SK-N-SH (cell line): ENCODE measurements at regions not wholly inside any gene's neighbourhood (a gene's known extent, or its start where the extent isn't known, plus 50 kb on each side); places are given as distances from the start of the nearest gene placed in this dataset.

Experiments used
- CTCF ChIA-PET: fragments of 300-600, 350-600 bp; formaldehyde crosslinking; extraction: SDS; loops from one replicate; lab custom pipeline; 2021; lab: Yijun Ruan, JAX
- POLR2A ChIA-PET: fragments of 350-600 bp; sonication (Branson Sonifier 250); formaldehyde crosslinking; extraction: SDS; loops from one replicate; lab custom pipeline; 2020; ENCODE audit warnings: antibody characterized with exemption, inconsistent platforms; lab: Yijun Ruan, JAX
- DNase-seq: peaks from one replicate; pipeline ENCODE4 v3.0.0; 2012
- H2AFZ ChIP-seq: fragments of 200-600 bp; sonication (generic); 2 replicates; pipeline ENCODE4 v1.8.1; 2016; ENCODE audit warnings: antibody characterized with exemption, mild to moderate bottlenecking, low read depth
- H3F3A ChIP-seq: fragments of 200-600 bp; sonication (generic); replicated peaks from 2 replicates; pipeline ENCODE3; 2016; ENCODE audit warnings: antibody characterized with exemption, mild to moderate bottlenecking; ENCODE audit not compliant: insufficient read depth
- H3K27ac ChIP-seq, 2 experiments: fragments of 200-500 bp in 1 of 2; fragments of 200-600 bp in 1 of 2; sonication (Bioruptor generic) in 1 of 2; sonication (generic), shearing (Covaris generic) in 1 of 2; 2 replicates each; pipeline versions ENCODE4 v1.5.1 to v1.6.1; 2014 to 2016; ENCODE audit warnings: low read depth in 2 of 2, inconsistent platforms in 1 of 2, low read length in 1 of 2, mild to moderate bottlenecking in 1 of 2, mixed read lengths in 1 of 2
- H3K27me3 ChIP-seq: fragments of 200-600 bp; sonication (generic), shearing (Covaris generic); 2 replicates; pipeline ENCODE4 v1.6.1; 2016; ENCODE audit warnings: mixed run types; ENCODE audit not compliant: insufficient read depth
- H3K36me3 ChIP-seq, 2 experiments: fragments of 200-500 bp in 1 of 2; fragments of 200-600 bp in 1 of 2; sonication (Bioruptor generic) in 1 of 2; sonication (generic) in 1 of 2; replicated peaks in 1 of 2; 2 replicates each; pipeline versions ENCODE3 to v1.5.1; 2014 to 2016; ENCODE audit warnings: low read length in 1 of 2, mild to moderate bottlenecking in 1 of 2; ENCODE audit not compliant: insufficient read depth in 2 of 2, control insufficient read depth in 1 of 2
- H3K4me1 ChIP-seq, 2 experiments: fragments of 200-500 bp in 1 of 2; fragments of 200-600 bp in 1 of 2; sonication (Bioruptor generic) in 1 of 2; sonication (generic), shearing (Covaris generic) in 1 of 2; 2 replicates each; pipeline versions ENCODE4 v1.5.1 to v1.6.1; 2014 to 2016; ENCODE audit warnings: low read depth in 1 of 2, low read length in 1 of 2, mixed run types in 1 of 2; ENCODE audit not compliant: insufficient read depth in 2 of 2, control insufficient read depth in 1 of 2
- H3K4me2 ChIP-seq: fragments of 200-600 bp; sonication (generic), shearing (Covaris generic); 2 replicates; pipeline ENCODE4 v1.6.1; 2017; ENCODE audit warnings: mixed run types
- H3K4me3 ChIP-seq, 2 experiments: fragments of 200-500 bp in 1 of 2; fragments of 200-600 bp in 1 of 2; sonication (Bioruptor generic) in 1 of 2; sonication (generic), shearing (Covaris generic) in 1 of 2; 2 replicates each; pipeline versions ENCODE4 v1.5.1 to v1.8.1; 2014 to 2016; ENCODE audit warnings: low read depth in 2 of 2, inconsistent platforms in 1 of 2, low read length in 1 of 2, mild to moderate bottlenecking in 1 of 2, mixed read lengths in 1 of 2, moderate library complexity in 1 of 2
- H3K79me2 ChIP-seq: fragments of 200-600 bp; sonication (generic); 2 replicates; pipeline ENCODE4 v1.8.1; 2017; ENCODE audit warnings: mild to moderate bottlenecking; ENCODE audit not compliant: insufficient read depth
- H3K9ac ChIP-seq: fragments of 200-600 bp; sonication (generic); 2 replicates; pipeline ENCODE4 v1.6.1; 2017; ENCODE audit warnings: mixed run types
- H3K9me2 ChIP-seq: fragments of 200-600 bp; sonication (generic); 2 replicates; pipeline ENCODE4 v1.6.1; 2017; ENCODE audit warnings: mixed run types
- H3K9me3 ChIP-seq: fragments of 200-600 bp; sonication (generic); 2 replicates; pipeline ENCODE4 v1.6.1; 2017; ENCODE audit warnings: mixed run types, mild to moderate bottlenecking, moderate library complexity
- H4K20me1 ChIP-seq: fragments of 200-600 bp; sonication (generic); 2 replicates; pipeline ENCODE4 v1.6.1; 2017; ENCODE audit warnings: mild to moderate bottlenecking, mixed run types; ENCODE audit not compliant: insufficient read depth
- ELF1 ChIP-seq: IDR thresholded peaks from 2 replicates; pipeline ENCODE4 v1.4.0; 2012
- EP300 ChIP-seq, 2 experiments: IDR thresholded peaks; 2 replicates each; pipeline versions ENCODE4 v1.4.0 to v1.6.1; 2012; ENCODE audit warnings: borderline replicate concordance in 1 of 2, low read depth in 1 of 2, low read length in 1 of 2
- EZH2phosphoT487 ChIP-seq: fragments of 200-600 bp; sonication (generic); IDR thresholded peaks from 2 replicates; pipeline ENCODE4 v1.6.1; 2017; ENCODE audit warnings: low read depth, mixed run types, mild to moderate bottlenecking, antibody characterized with exemption, moderate library complexity, borderline replicate concordance
- FOXM1 ChIP-seq: IDR thresholded peaks from 2 replicates; pipeline ENCODE4 v1.4.0; 2012; ENCODE audit warnings: low read depth, mild to moderate bottlenecking
- GABPA ChIP-seq: IDR thresholded peaks from 2 replicates; pipeline ENCODE4 v1.4.0; 2012; ENCODE audit warnings: low read depth, mild to moderate bottlenecking
- JUND ChIP-seq: IDR thresholded peaks from 2 replicates; pipeline ENCODE4 v1.4.0; 2012
- MEF2A ChIP-seq: IDR thresholded peaks from 2 replicates; pipeline ENCODE4 v1.4.0; 2012; ENCODE audit warnings: low read depth, borderline replicate concordance
- MXI1 ChIP-seq: IDR thresholded peaks from 2 replicates; pipeline ENCODE4 v1.6.1; 2012; ENCODE audit warnings: mild to moderate bottlenecking, low read depth, low read length, improper control_type of control experiment
- NFIC ChIP-seq: IDR thresholded peaks from 2 replicates; pipeline ENCODE4 v1.4.0; 2012; ENCODE audit warnings: borderline replicate concordance
- NRF1 ChIP-seq: IDR thresholded peaks from 2 replicates; pipeline ENCODE4 v1.6.1; 2012; ENCODE audit warnings: low read depth, mild to moderate bottlenecking, low read length
- POLR2AphosphoS5 ChIP-seq: IDR thresholded peaks from 2 replicates; pipeline ENCODE4 v1.6.1; 2012; ENCODE audit warnings: low read depth, low read length
- RAD21 ChIP-seq: IDR thresholded peaks from 2 replicates; pipeline ENCODE4 v1.6.1; 2012; ENCODE audit warnings: mild to moderate bottlenecking, low read length
- RXRA ChIP-seq: IDR thresholded peaks from 2 replicates; pipeline ENCODE4 v1.4.0; 2012; ENCODE audit warnings: low read depth, mild to moderate bottlenecking, borderline replicate concordance
- SIN3A ChIP-seq: IDR thresholded peaks from 2 replicates; pipeline ENCODE4 v1.6.1; 2012; ENCODE audit warnings: low read depth, mild to moderate bottlenecking, low read length, moderate library complexity, borderline replicate concordance
- SMC3 ChIP-seq: IDR thresholded peaks from 2 replicates; pipeline ENCODE4 v1.6.1; 2012; ENCODE audit warnings: low read depth, low read length, improper control_type of control experiment
- TAF1 ChIP-seq: IDR thresholded peaks from 2 replicates; pipeline ENCODE4 v1.6.1; 2012; ENCODE audit warnings: low read depth, mild to moderate bottlenecking, low read length, moderate library complexity, borderline replicate concordance
- TEAD4 ChIP-seq: IDR thresholded peaks from 2 replicates; pipeline ENCODE4 v1.4.0; 2012; ENCODE audit warnings: mild to moderate bottlenecking, borderline replicate concordance; ENCODE audit not compliant: insufficient read depth
- WGBS: methylation state at CpG from one replicate; pipeline ENCODE4 v1.1.6; 2017; ENCODE audit warnings: low lambda C conversion rate; 5-methylcytosine and 5-hydroxymethylcytosine counted together
- TF ChIP-seq, protein P1 (sequence below): fragments of 150-350 bp; IDR thresholded peaks from 2 replicates; pipeline ENCODE4 v1.6.1; 2017; ENCODE audit warnings: antibody characterized with exemption, low read length, low read depth, borderline replicate concordance
- TF ChIP-seq, protein P2 (sequence below): IDR thresholded peaks from 2 replicates; pipeline ENCODE4 v1.6.1; 2012; ENCODE audit warnings: mild to moderate bottlenecking, low read depth, low read length, moderate library complexity
- TF ChIP-seq, protein P3 (sequence below): IDR thresholded peaks from 2 replicates; pipeline ENCODE4 v1.4.0; 2012; ENCODE audit warnings: low read depth, borderline replicate concordance
- TF ChIP-seq, protein P4 (sequence below): IDR thresholded peaks from 2 replicates; pipeline ENCODE4 v1.4.0; 2012; ENCODE audit warnings: low read depth
- TF ChIP-seq, protein P5 (sequence below): IDR thresholded peaks from 2 replicates; pipeline ENCODE4; 2012

DNA sequence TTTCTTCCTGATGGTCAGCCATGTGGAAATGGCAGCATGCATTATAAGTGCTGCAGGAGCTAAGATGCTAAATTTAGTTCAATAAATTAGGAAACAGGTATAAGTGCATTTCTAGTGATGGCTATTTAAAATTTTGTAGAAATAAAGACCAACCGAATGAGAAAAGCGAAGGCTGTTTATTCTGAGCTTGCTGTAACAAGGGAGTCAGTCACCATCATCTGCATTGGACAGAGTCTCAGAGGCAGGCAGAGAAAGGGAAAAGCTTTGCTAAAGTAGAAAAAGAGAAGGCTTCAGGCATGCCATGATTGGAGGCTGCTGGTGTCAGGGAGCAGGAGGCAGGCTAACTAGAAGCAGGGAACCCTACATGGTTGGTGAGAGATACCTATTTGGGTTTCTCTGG is 451.0 kb downstream of the EDEM1 start (continued):
- TF ChIP-seq, protein P1, sequence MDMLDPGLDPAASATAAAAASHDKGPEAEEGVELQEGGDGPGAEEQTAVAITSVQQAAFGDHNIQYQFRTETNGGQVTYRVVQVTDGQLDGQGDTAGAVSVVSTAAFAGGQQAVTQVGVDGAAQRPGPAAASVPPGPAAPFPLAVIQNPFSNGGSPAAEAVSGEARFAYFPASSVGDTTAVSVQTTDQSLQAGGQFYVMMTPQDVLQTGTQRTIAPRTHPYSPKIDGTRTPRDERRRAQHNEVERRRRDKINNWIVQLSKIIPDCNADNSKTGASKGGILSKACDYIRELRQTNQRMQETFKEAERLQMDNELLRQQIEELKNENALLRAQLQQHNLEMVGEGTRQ = no peak
- TF ChIP-seq, protein P2, sequence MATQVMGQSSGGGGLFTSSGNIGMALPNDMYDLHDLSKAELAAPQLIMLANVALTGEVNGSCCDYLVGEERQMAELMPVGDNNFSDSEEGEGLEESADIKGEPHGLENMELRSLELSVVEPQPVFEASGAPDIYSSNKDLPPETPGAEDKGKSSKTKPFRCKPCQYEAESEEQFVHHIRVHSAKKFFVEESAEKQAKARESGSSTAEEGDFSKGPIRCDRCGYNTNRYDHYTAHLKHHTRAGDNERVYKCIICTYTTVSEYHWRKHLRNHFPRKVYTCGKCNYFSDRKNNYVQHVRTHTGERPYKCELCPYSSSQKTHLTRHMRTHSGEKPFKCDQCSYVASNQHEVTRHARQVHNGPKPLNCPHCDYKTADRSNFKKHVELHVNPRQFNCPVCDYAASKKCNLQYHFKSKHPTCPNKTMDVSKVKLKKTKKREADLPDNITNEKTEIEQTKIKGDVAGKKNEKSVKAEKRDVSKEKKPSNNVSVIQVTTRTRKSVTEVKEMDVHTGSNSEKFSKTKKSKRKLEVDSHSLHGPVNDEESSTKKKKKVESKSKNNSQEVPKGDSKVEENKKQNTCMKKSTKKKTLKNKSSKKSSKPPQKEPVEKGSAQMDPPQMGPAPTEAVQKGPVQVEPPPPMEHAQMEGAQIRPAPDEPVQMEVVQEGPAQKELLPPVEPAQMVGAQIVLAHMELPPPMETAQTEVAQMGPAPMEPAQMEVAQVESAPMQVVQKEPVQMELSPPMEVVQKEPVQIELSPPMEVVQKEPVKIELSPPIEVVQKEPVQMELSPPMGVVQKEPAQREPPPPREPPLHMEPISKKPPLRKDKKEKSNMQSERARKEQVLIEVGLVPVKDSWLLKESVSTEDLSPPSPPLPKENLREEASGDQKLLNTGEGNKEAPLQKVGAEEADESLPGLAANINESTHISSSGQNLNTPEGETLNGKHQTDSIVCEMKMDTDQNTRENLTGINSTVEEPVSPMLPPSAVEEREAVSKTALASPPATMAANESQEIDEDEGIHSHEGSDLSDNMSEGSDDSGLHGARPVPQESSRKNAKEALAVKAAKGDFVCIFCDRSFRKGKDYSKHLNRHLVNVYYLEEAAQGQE = no peak
- TF ChIP-seq, protein P3, sequence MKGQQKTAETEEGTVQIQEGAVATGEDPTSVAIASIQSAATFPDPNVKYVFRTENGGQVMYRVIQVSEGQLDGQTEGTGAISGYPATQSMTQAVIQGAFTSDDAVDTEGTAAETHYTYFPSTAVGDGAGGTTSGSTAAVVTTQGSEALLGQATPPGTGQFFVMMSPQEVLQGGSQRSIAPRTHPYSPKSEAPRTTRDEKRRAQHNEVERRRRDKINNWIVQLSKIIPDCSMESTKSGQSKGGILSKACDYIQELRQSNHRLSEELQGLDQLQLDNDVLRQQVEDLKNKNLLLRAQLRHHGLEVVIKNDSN = no peak
- no peak for TF ChIP-seq GABPA
- no peak for TF ChIP-seq FOXM1
- TF ChIP-seq EP300 (IDR thresholded peaks at IDR 0.05; ENCODE audit: borderline replicate concordance in 1 of 2, low read depth in 1 of 2, low read length in 1 of 2) = no peak
- TF ChIP-seq MEF2A = no peak
- TF ChIP-seq NFIC = no peak

DNA sequence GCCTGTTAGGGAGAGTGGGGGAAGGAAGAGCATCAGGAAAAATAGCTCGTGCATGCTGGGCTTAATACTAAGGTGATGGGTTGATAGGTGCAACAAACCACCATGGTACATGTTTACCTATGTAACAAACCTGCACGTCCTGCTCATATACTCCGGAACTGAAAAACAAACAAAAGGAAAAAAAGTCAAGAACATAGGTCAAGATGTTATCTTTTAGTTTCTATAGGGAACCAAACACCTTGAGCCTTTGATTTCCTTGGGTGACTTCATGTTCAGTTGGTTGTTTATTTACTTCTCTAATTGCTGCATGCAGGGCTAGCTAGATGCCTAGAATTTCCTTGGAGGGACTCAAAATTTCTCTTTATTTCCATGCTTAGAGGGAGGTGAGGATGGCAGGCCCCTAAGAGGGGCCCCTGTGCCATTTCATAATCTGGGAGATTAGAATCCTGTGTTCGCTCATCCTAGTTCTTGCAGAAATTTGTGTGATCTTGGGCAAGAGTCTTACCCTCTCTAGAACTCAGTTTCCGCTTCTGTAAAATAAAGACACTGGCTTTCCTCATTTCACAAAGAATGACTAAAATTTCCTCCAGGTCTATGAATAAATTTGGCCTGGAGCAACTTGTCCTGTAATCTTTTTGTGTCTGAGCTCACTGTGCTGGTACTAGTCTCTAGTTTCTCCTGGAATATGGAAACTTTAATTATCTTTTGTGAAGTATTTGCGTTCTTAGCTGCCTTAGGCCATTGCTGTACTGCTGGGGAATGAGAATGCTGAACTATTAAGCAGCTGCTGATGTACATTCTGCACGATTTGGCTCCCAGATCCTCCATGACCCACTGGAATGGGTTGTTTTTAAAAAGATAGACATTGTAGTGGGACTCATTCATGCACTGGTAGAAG is 457.5 kb downstream of the EDEM1 start:
- Histone ChIP-seq H3K9ac (no peak overlapping the region), H2AFZ (no peak overlapping the region), H3K4me2 (no peak overlapping the region), H4K20me1 (no peaks in the 10 kb centered on the region), H3F3A (no peaks in the 10 kb centered on the region), H3K79me2 (no peaks in the 10 kb centered on the region), H3K4me3 (no peak overlapping the region), H3K9me2 (no peaks in the 10 kb centered on the region), H3K27me3 (no peaks in the 10 kb centered on the region), H3K9me3 (no peaks in the 10 kb centered on the region), H3K27ac (no peak overlapping the region), H3K4me1 (no peaks in the 10 kb centered on the region), H3K36me3 (no peaks in the 10 kb centered on the region)
- no peak for DNase-seq
- WGBS = 6% methylated on average over 7 of the region's 7 CpGs
- ChIA-PET CTCF (no interaction called here), POLR2A (no interaction called here)
- no peak for TF ChIP-seq TEAD4
- no peak for TF ChIP-seq SMC3
- TF ChIP-seq SIN3A = no peak
- TF ChIP-seq FOXM1 = no peak
- no peak for TF ChIP-seq MEF2A
- TF ChIP-seq GABPA = no peak
- no peak for TF ChIP-seq NRF1
- TF ChIP-seq, protein P4, sequence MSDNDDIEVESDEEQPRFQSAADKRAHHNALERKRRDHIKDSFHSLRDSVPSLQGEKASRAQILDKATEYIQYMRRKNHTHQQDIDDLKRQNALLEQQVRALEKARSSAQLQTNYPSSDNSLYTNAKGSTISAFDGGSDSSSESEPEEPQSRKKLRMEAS = no peak
- TF ChIP-seq EZH2phosphoT487 = no peak
- TF ChIP-seq JUND = no peak
- TF ChIP-seq, protein P5, sequence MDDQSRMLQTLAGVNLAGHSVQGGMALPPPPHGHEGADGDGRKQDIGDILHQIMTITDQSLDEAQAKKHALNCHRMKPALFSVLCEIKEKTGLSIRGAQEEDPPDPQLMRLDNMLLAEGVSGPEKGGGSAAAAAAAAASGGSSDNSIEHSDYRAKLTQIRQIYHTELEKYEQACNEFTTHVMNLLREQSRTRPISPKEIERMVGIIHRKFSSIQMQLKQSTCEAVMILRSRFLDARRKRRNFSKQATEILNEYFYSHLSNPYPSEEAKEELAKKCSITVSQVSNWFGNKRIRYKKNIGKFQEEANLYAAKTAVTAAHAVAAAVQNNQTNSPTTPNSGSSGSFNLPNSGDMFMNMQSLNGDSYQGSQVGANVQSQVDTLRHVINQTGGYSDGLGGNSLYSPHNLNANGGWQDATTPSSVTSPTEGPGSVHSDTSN = no peak
- no peak for TF ChIP-seq RXRA
- TF ChIP-seq ELF1 = no peak
- TF ChIP-seq RAD21 = no peak
- no peak for TF ChIP-seq NFIC
- TF ChIP-seq TAF1 = no peak
- no peak for TF ChIP-seq POLR2AphosphoS5
- TF ChIP-seq MXI1 = no peak
